CD4-positive, alpha-beta T cell treated with Interleukin-2 at 100 ng/mL for 4 hours (primary cell): ENCODE measurements at regions not wholly inside any gene's neighbourhood (a gene's known extent, or its start where the extent isn't known, plus 50 kb on each side); places are given as distances from the start of the nearest gene placed in this dataset.

Experiments used
- DNase-seq: peaks from one replicate; pipeline ENCODE4 v3.0.0-alpha.2; 2020; ENCODE audit warnings: low spot score

DNA sequence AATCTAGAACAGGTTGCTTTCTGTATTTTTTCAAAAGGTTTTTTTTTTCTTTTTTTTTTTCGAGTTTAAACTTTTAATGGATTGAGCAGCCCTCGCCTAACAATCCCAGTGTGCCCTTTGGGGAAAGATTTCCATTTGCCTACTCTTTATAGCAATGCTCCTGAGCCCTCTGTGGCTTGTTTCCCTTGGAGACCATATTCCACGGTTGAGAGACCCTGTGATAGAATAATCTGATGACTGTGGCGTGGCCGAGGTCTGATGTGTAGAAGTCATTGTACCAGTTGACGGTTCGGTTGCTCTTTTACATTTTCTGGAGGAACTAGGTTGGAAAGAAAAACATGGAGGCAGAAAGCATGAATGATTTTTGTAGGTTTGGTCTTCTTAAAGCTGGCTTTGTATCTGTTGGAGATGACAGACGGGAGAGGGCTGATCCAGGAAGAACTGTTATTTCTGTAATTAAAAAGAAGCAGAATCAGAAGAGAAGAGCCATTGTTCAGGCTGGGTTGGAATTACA is 305.7 kb upstream of the NRIP1 start:
- no peak for DNase-seq

DNA sequence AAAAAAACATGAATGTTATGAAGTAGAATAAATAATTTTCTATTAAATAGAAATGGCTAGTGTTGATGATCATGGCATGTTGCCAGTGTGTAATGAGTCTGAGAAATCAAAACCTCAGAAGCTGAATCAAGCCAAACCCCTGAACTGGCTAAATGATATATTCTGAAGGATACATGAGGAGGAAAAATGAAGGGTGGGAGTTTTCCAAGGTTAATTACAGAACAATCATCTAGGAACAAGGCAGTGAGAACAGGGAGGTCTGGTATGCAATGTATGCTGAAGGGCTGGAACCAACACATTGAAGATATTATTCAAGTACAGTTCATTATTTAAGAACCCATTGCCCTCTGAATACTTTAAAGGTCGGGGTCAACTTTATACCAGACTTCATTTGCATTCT is 309.1 kb upstream of the NRIP1 start:
- no peak for DNase-seq

DNA sequence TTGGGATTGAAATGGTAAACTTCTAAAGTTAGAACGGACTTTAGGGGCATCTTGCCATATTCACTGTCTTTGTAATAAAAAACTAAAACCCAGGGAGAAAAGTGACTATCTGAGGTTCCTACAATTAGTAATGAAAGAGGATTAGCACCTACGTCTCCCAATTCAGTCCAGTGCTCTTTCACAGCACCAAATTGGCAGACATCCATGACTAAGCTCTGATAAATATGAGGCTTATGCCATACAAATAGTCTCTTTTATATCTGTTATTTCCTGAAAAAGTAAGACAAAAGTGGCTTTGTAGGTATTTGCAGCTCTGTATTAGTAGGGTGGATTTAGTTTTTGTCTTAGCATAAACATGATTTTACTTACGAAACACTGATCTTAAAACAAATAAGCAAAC is 315.0 kb upstream of the NRIP1 start:
- DNase-seq: no peak

DNA sequence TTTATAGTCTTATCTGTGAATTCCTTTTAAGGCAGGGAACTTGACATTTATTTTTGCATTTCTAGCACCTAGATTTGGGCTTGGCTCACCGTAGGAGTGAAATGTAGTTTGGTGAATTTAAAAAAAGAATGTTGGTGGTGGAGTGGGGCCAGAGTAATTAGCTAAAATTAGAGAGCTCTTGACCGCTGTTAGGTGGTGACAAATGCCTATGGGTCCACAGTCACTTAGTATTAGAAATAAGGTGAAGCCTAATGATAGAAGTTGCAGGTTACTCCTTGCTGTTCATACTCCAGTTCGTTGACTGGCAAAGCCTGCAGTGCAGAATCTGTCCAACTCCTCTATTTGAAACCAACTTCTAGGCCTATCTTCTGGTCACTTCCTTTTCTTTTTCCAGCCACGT is 318.8 kb upstream of the NRIP1 start:
- no peak for DNase-seq

DNA sequence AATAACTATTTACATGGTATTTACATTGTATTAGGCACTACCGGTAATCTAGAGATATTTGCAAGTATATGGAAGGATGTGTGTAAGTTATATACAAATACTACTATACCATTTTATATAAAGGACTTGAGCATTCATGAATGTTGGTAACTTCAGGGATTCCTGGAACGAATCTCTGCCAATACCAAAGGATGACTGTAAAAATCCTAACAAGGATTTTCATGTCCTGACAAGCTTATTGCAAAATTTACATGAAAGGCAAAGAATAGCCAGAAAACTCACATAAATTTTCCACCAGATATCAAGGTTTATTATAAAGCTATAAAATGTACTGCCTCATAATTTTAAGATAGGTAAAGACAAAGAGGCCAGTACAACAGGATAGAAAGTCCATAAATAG is 325.2 kb upstream of the NRIP1 start:
- no peak for DNase-seq

DNA sequence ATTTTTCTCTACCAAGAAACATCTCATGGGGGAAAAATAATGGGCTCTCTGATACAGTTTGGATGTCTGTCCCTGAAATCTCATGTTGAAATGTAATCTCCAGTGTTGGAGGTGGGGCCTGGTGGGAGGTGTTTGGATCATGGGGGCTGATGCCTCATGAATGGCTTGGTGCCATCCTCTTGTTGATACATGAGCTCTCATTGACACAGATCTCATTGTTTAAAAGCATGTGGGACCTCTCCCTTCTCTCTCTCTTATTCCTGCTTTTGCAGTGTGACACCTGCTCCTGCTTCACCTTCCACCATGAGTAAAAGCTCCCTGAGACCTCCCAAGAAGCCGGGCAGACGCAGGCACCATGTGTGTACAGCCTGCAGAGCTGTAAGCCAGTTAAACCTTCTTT is 332.5 kb upstream of the NRIP1 start:
- DNase-seq: no peak

DNA sequence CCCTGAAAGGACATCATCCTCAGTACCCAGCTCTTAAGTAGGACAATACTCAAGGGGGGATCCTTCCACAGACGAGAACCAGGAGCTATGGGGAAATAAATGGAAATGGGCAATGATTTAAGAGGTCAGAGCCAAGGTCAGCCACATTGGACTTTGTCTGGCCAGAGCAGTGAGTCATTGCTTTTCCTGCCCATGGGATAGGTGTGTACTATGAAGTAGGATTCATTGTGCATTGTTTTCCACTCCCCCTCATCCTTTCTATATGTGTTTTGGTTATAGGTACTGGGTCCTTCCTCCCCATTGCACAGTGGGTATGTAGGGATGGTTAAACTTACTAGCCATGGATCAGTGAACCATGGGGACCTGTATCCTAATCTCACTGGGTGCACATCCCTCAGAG is 328.9 kb upstream of the USP25 start:
- no peak for DNase-seq

DNA sequence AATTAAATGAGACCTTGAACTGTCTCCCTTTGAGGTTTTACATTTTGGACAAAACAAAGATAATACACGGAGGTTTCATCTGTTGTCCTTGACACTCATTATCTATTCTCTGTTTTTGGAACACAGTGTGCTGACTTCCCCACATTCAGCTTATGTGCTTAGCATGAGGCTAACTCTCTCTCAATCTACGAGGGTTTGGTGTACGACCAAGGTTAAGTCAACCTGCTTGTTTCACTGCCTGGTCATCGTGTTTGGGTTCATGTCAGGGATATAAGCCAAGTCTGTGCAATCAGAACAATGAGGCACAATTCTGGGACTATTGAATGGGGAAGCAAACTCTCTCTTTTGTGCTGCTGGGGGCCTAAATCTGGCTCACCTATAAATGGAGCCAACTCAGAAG is 328.5 kb upstream of the USP25 start:
- DNase-seq: no peak

DNA sequence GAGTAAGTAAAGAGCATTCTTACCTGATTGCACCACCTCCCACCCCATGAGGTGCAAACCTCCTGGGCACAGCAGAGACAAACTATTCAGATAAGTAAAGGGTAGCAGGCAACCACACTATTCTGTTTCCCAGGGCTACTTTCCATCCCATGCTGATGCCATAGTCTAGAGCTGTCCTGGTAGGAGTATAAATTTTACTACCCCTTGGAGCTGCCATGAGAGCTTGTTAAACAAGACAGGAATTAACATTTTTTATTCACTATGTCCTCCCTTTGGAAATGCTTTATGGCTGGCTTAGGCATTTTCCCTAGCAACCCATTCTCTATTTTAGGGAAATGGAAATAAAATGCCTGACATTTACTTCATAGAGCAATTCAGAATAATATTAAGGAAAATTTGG is 324.6 kb upstream of the USP25 start:
- DNase-seq: no peak

DNA sequence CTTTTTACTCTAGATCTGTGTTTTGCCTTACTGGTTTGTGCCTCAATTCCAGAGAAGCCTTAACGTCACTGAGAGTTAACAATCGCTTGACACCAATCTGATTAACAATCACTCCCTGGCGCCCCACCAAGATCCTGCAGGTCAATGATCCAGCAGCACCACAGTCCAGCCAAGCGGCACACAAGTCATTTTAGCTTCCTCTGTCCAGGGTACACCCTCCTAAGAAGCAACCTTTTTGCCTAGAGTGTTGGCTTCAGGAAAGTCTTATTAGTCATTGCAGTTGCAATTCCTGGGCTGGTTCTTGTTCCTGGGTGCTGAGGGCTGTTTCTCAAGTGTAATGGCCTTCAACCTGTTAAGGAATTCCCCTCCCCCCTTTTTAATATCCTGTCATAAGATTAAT is 323.0 kb upstream of the USP25 start:
- DNase-seq: no peak

DNA sequence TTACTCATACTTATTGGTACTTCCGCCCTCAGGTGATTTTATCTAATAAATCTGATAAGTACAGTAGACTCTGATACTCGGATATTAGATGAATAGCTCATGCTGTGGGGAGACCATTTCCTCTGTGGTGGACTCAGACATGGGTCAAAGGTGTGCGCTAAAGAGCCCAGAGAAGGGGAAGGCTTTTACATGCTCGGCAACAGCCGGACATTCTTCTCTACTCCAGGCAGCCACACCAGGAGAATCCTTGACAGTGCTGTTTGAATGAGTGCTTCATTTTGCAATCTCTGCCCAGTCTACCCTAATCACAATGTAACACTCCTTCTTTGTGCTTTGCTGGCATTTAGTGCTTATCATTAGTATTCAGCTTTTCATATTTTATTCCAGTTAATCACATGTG is 322.2 kb upstream of the USP25 start:
- no peak for DNase-seq

DNA sequence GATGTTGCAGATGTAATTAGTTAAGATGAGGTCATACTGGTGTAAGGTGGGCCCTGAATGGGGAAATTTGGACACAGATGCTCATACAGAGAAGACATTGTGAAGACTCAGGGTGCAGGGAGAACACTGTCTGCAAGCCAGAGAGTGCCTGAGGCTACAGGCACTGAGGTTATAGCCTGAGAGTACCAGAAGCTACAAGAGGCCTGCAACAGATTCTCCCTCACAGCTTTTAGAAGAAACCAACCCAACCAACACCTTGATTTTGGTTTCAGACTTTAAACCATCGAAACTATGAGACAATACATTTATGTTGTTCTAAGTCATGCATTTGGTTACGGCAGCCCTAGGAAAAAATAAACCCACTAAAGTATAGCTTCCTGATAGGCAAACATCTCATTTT is 321.7 kb upstream of the USP25 start:
- DNase-seq: no peak

DNA sequence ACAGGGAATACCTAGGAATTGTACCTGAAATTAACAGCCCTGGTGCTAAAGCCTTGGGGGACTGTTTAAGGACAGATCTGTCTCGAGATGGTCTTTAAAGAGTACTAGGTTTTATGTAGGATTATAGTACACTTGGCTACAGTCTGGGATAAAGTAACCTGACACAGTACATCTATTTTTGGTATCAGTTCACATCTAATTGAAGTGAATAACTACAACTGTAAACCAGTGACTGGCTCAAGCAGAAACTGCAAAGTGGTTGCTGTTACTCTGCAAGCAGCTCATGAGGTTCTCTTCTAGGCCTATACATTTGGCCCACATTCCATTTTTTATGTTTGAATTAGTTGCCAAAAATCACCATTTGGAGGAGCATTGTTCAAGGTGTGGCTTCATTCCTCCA is 320.8 kb upstream of the USP25 start:
- no peak for DNase-seq

DNA sequence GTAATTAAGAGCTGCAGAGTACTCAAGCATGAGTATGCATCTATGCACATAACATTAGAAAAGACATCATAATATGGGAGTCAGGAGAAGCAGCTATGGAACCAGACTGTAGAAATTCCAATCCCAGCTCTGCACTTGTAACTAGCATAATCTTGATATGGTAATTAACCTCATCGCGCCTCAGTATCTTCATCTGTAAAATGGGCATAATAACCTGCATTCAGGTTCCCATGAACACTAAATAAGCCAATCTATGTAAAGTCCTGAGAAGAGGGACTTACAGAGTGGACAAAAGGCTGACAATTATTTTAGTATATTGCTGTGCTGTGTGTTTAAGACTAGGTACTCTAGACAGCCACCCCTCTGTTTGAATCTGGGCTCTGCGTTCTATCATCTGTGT is 318.9 kb upstream of the USP25 start:
- DNase-seq: no peak

DNA sequence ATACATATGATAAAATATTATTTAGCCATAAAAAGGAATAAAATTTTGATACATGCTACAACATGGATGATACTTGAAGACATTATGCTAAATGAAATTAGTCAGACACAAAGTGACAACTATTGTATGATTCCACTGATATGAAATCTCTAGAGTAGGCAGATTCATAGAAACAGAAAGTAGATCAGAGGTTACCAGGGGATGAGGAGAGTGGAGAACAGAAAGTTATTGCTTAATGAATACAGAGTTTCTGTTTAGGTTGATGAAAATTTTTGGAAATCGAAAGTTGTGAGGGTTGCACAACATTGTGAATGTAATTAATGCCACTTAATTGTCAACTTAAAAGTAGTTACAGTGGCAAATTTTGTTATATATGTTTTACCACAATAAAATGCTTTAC is 315.7 kb upstream of the USP25 start:
- no peak for DNase-seq

DNA sequence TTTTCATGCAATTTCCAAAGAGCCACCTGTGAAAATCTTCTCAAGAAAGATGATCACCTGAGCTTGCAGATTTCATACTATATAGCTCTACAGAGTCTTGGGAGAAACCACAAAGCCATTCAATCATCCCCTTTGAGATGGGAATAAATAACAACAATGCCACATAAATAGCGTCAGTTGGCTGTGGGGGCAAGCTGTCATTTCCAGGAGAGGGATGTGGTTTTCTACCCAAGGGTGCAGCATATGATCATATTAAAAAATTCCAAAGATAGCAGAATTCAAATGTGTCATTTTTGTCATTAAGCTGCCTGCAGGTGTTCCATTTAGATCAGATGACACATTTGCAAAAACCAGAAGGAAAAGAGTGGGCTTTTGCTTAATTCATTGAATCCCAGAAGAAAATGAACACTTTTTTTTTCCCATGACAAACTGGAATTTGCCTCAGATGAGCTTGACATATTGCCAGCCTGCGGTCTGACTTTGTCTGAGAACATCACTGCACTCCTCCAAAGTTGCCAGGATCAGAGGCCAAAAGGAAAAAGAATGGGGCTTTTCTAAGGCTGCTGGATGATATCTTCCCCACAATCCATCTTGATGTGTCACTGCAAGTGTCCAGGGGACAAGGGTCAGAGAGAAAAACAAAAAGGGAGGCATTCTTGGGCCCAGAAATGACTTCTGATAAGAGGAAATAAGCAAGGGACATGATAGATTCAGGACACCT is 314.1 kb upstream of the USP25 start:
- no peak for DNase-seq

DNA sequence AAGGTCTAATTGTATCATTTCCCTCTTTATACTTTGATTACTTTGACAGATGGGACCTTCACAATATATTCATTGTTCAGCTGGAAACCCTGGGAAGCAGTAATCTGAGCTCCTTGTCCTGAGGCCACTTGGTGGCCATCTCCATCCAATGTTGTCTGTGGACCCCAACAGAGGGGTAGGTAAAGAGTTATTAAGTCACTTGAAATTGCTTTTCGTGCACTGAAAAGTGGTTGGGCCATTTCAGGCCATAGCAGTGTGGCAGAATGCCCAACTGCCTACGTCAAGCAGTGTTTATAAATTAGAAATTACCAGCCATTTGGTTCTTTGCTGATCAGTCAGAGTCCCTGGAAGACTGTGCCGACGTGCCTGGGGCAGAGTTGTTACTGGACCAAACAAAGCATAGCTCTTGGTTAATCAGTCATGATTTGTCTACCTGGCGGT is 308.3 kb upstream of the USP25 start:
- DNase-seq: no peak

DNA sequence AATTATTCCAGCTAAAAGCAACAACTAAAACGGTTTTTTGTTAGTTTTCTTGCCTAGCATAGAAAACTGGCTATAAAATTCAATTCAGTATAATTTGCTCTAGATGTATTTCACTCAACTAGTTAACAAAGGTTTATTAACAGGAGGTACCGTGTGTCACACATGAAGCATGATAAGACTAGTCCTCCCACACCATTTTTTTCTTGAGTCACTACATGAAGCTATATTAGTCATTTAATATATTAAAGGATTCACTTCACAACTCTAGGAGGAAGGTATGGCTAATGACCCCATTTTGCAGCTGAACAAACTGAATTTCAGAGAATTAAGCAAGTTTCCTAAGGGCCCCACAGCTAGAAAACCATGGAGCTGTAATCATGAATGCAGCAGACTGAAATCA is 307.8 kb upstream of the USP25 start:
- DNase-seq: no peak

DNA sequence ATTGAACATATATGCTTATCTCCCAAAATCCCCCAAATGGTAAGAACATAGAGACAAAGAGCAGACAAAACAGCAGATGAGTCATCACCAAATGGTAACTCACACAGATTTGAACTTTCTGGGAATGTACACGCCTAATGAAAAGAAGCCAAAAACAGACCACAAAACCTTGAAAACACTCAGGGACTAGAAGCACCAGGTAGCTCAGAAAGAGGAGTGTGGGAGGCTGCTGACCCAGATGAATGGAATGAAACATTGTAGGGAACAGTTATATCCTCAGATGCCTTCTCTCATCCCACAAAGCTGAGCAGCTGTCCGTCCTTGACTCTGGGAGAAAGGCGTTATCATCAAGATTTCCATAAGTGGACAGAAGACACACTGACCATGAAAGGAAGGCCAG is 307.0 kb upstream of the USP25 start:
- DNase-seq: no peak

DNA sequence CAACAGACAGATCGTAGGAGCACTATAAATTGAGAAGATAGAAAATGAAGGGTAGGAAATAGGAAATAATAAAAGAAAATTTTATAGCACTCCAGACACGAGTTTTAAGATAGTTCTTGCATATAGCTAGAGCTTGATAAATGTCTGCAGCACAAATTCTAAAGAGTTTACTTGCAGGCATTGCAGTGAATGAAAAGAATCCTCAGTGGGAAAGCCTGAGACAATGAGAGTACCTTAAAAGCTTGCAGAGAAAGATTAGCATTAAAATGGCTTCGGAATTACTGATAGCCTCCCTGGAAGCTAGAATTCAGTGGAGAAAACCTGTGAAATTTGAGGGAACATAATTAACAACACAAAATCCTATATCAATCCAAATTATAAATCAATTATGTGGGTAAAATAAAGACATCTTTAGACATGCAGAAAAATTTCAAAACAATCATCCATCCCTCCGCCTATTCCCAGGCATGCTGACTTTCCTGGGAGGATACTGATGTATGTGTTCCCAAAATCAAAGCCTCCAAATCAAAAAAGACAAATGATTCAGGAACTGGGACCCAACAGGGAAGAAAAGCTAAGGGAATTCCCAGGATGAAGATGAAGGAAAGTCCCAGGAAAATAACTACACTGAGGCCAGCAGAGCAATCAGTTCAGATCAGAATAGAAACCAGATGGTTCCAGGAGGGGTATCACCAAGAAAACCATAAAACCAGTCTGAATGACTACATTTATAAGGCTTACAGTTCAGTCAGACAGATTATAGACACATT is 305.9 kb upstream of the USP25 start:
- DNase-seq: no peak

DNA sequence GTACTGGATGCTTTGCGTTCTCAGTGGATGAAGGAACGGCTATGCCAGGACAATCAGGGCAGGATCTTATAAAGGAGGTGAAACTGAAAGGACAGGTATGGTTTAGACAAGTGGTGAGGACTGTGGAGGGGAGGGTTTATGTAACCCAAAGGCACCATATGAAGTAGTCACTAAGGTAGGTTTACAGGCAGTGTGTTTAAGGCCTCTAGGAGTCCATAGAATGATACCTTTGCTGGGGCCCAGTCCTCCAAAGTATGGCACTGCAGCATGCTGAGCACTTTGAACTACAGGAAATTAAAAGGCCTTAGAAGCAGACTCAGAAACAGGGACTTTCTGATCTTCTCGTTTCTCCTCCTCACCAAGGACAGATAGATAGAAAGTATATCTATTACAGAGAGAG is 304.7 kb upstream of the USP25 start:
- no peak for DNase-seq

DNA sequence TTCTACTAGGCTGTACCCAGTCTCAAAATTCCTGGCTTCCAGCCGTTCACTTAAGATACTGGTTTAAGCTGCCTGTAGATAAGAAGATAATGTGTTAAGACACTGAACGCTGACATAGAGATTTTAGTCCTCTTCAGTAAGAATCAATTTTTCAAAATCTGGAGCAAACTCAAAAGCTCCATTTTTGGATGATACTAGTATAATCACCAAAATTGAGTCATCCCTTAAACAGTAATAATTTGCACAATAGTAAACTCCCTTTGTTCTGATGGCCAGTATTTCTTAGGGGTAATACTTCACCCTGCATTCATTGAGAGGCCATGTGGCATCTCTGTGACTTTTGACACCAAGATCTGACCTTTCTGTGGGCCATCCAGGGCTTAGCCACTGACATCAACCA is 299.8 kb upstream of the USP25 start:
- DNase-seq: no peak

DNA sequence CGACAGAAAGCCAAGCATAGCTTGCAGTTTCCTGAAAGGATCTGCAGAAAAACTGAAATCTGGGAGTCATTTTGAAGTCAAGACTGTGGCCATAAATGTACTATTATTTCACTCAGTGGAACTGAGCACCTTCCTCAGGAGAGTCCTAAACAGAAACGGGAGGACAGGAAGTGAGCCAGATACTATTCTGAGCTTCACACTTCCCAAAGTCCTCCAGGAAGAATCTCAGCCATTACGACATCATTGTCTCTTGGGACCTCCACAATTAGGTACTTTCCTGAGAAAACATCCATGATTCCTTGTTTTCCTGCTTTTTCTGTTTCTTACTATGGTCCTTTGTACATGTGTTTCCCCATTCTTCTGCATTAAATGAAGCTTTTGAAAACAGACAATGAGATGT is 299.2 kb upstream of the USP25 start:
- no peak for DNase-seq

DNA sequence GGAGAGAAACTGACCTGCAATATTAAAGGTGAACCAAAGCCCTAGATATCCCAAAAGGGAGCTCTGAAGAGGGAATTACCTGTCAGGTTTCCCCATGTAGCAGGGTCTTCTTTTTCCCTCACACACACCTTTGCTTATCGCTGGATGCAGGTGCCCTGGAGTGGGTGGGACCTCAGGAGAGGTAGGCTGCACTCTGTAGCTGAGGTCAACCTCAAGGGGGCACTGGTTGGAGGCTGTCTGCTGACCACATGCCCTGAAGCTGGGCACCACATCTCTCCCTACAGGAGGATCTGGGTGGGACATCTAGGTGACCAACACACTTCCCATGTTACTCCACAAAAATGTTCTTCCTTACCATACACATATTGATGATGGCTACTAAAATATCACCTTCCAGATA is 298.7 kb upstream of the USP25 start:
- no peak for DNase-seq
